ENCODE measurements at regions not wholly inside any gene's neighbourhood (a gene's known extent, or its start where the extent isn't known, plus 50 kb on each side); places are given as distances from the start of the nearest gene placed in this dataset.

GRCh38 chr5:159788835-159789331, 127.4 kb upstream of the ADRA1B start:
- no peak for TF ChIP-seq CTCF (IDR thresholded peaks at IDR 0.05; ENCODE audit: low read length)
- no peak for TF ChIP-seq EZH2phosphoT487 (IDR thresholded peaks at IDR 0.05; ENCODE audit: low read length)
- no peak for TF ChIP-seq EZH2 (optimal IDR thresholded peaks at IDR 0.05; ENCODE audit: low read depth, low read length)
